ENCODE measurements at regions not wholly inside any gene's neighbourhood (a gene's known extent, or its start where the extent isn't known, plus 50 kb on each side); places are given as distances from the start of the nearest gene placed in this dataset.
"Not testable (repeated sequence)": the region's sequence is repeated elsewhere in the genome, so short reads cannot be mapped to it uniquely, and the experiment has no call there.

DNA sequence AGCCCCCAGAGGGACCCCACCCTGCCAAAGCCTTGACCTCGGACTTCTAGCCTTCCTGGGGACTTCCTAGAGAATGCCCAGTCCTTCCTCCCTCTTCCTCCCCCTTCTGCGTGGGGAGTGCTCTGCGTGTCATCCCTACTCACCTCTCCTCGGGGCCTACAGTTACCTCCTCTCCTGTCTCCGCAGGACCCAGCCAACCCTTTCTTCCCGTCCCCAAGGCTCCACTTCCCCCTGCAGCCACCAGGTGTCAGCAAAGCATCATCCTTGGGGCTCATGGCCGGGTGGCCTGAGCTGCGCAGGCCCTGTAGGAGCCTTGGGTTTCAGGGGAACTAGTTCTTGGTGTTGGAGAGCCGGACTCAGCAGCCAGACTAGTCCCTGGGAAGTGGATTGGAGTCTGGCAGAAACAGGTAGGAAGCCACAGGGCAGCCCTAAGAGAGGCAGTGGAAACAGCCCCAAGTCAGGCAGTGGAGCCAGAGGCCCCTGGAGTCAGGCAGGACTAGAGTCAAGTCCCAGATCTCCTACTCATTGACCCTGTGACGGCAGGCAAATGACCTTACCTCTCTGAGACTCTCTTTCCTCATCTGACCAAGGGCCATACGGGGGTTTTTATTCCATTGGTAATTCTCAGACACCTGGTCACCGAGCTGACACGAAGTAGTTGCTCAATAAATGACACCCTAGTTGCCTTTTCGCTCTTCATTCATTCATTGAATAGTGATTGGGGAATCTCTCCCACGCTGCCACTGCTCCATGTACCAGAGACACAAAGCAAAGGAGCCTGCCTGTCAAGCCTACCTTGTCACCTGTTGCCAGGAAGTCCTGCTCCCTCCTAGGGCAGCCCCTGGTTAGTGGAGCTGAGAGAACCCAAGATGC lies 101.8 kb upstream of the GRK3 start:
- peak; percentile 80 for DNase-seq

DNA sequence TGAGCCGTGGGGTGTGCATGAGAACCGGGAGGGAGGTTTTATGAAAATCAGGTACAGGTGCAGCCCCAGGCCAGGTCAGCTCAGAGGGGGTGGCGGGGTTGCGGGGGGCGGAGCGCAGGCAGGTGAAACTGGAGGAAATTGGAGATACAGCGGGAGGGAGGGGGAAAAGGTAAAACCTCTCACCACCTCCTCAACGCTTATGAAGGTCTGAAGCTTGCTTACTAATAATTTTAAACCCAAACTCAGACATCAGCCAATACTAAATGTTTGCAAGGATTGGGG lies 101.2 kb upstream of the GRK3 start:
- DNase-seq = not testable (repeated sequence)

DNA sequence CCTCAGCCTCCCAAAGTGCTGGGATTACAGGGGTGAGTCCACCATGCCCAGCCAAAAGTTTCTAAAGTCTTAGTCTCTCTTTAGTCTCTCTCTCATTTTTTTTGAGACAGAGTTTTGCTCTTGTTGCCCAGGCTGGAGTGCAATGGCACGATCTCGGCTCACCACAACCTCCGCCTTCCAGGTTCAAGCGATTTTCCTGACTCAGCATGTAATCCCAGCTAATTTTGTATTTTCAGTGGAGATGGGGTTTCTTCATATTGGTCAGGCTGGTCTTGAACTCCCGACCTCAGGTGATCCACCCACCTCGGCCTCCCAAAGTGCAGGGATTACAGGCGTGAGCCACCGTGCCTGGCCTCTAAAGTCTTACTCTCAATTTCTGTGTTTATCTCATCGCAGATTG lies 100.1 kb upstream of the GRK3 start:
- not testable (repeated sequence) for DNase-seq

DNA sequence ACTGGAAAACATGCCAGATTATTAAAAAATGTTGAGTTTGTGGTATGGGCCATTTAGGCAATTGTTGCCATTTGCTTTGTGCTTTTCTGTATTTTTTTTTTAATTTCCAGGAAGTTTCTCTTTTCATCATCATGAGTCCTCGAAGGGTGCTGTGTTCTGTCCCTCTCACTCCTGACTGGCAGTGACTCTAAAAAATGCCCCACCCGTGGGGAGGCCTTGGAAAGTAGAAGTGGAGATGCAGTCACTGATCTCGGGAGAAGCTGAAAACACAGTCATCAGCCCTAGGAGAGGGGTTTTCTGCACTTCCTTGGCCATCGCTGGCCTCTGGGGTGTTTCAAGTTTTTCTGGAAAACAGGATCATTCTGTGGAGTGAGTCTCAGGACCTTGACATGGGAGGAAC lies 98.5 kb upstream of the GRK3 start:
- no peak for DNase-seq

DNA sequence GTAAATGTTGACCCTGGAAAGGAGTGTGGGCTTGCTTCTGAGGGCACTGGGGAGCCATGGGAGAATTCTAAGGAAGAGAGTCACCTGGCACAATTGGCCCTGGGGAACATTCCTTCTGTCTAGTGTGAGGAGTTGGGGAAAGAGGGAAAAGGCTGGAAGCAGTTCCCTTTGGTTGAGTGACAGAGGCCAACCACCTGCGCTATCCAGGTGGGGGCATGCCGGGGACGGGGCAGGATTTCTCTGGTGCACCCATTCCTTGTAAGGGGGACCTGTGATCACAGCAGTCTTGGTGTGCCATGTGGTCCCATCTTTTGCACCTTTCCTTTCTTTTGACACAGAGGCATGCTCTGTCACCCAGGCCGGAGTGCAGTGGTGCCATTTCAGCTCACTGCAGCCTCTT lies 92.1 kb upstream of the GRK3 start:
- DNase-seq = no peak

DNA sequence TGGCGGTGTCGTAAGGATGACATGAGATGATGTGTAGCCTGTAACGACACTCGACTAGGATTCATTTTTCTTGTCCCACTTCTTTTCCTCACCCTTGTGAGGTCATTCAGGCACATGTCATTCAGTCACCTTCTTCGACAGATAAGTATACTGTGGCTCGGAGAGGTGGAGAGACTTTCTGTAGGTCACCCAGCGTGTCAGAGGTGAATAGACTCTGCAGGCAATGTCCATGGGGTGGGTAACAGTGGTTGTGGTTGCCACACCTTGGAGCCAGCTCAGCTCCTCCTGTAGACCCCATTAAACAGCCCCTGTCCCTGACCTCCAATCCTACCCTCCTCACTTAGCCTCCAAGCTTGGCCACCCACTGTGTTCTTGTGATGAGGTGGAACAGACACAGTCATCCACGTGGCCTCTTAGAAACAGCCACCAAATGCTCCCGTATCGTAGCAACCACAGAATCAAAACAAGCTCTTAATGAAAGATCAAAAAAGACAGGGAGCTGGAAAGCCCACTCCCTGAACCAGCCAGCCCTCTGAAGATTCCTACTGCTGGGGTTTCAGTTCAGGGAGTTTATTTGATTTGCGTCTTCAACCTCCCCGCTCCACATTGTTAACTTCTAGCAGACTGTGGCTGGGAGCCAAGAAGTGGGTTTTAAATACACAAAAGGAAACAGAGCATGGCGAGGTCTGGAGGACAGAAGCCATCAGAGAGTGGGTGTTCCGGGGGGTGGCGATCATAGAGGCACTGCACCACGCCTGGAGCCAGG lies 89.0 kb upstream of the GRK3 start:
- no peak for DNase-seq

DNA sequence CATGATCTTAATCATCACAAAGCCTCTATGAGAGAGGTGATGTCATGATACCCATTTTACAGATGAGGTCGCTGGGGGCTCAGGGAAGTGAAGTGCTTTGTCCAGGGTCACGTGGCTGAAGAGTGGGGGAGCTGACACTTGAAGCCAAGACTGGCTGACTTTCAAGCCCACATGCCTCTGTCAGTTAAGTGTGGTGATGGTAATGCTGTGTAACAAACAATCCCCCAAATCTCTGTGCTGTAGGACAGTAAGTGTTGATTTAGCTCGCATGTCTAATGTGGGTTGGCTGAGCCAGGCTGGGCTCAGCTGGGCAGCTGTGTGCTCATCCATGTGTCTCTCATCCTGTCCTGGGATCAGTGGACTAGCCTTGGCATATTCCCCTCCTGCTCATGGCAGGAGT lies 87.1 kb upstream of the GRK3 start:
- DNase-seq = no peak

DNA sequence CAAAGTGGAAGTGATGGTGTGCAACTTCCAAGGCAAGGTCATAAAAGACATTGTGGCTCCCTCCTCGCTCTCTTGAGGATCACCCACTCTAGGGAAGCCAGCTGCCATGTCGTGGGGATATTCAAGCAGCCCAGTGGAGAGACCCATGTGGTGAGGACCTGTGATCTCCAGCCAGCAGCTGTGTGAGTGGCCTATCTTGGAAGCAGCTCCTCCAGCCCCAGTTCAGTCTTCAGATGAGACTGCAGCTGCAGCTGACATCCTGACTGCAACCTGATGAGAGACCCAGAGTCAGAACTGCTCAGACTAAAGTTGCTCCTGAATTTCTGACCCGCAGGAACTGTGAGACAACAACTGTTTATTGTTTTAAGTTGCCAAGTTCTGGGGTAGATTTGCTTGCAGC lies 86.4 kb upstream of the GRK3 start:
- no peak for DNase-seq

DNA sequence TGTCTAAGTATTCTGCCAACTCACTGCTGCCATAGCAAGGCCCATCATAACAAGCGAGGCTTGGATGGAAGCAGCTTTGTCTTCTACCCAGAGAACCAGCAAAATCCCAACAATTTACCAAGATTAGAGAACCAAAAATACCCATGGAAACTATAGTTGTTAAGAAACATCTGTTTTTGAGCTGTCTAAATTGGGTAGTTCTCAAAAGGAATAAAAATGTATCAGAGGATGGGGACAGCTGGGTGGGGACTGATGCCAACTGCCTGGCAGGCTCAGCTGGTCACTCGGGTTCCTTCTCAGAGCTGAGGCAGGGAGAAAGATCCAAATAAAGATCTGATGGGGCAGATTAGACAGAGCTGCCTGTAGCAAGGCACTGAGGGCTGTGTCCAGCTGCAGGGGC lies 85.9 kb upstream of the GRK3 start:
- DNase-seq = no peak

DNA sequence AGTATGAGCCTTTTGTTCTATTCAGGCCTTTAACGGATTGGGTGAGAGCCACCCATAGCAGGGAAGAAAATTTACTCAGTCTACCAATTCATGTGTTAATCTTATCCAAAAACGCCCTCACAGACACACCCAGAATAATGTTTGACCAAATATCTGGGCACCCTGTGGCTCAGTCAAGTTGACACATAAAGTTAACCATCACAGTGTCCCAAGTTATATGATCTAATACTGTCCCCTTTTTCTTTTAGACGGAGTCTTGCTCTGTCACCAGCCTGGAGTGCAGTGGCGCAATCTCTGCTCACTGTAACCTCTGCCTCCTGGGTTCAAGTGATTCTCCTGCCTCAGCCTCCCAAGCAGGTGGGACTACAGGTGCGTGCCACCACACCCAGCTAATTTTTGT lies 83.6 kb upstream of the GRK3 start:
- not testable (repeated sequence) for DNase-seq

DNA sequence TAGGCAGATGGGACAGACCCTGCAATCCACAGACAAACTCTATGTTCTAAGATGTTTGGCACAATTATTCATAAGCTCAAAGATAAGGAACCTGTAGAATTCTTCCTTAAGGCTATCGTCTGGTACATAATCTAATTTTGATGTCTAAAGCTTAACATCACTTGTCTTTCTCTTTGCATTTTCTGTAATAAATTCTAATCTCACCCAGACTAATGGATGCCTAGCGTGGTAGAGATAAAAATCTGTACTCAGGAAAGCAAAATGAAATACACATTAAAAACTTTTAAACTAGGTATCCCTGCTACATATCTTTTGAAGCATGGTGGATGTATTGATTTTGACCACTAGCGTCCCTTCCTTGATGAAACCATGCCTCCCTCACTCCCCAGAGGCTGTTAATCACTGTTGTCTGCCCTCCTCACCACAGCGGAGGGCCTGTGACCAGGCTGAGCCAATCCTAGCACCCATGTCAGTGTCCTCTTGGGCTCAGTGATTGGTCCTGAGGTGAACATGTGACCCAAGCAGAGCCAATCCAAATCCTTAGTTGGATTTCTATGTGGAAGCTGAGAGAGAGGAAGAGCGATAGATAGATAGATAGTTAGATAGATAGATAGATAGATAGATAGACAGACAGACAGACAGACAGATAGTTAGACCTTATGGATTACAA lies 82.2 kb upstream of the GRK3 start:
- no peak for DNase-seq

DNA sequence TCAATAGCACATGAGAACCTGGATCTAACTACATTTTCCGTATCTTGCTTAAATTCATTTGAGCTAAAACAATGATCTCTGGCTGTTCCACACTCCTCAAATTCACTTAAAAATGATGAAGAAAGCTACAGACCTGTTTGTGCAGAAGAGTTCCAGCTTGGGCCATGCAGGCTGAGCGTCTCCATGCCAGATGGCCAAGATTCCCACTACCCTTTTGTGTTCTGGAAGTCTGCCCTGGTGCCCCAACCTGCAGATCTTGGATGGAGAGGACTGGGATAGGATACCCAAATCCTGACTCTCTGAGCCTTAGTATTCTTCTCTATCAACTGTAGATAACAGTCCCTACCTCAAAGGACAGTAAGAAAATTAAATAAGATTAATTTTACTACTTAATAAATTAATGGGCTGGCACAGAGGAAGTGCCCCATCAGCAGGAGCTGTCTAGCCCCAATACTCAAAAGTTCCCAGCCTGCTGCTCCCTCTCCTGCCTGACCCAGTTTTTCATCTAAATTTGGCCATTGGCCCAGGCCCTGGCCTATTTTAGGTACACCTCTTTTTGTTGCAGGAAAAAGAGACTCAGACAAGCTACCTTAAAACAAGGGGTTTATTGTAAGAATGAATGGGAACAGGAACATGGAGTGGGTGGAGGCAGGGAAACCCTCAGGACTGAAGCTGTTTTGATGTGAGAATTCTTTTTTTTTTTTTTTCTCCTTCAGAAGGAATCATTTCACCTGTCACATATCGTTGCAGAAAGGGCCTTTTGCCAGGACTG lies 81.4 kb upstream of the GRK3 start:
- no peak for DNase-seq

DNA sequence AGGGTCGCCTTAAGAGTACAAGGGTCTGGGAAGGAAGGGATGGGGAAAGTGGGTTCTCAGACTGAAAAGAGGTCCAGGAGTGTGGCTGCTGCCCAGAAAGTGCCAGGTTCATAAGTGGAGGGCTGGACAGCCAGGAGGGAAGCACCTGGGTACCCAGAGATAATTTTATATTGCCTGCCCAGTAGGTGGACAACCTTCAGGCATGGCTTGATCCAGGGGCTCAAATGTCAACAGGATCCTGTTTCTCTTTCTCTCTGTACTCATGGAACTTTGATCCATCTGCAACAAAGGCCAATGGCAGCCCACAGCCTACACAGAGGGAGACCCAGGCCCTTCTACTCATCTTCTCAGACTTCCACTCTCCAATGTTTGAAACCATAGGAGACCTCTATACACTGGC lies 80.5 kb upstream of the GRK3 start:
- DNase-seq = no peak

DNA sequence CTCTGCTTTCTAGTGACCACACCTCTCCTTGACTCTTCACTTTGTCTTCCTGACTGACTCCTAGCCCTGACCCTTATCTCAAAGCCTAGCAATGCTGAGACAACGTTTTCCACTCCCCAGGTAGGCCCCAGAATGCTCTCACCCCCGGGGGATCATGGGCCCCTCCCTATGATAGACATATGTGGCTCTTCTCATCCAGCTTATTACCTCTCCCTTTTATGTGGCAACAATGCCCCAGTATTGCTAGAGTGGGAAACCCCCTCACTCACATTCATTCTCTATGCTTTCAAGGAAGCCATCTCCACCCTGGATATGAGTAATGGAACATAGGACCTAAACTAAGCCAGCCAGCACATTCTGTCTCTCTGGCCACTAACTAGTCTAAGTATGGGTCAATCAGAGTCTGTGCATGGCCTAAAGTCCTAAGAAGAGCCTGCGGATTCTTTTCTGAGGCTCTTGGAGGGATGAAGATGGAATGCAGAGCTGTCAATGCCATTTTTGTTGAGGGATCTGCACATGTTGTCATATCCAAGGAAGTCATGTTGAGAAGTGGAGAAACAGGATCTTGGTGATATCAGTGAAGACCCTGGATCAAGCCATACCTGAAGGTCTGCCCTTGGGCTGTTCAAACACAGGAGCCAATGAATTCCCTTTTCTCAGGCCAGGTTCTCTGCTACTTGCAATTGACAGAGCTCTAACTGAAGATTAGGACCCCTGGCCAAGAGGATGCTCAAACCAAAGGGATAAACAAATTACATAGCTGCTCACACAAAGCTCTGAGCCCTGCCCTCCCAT lies 79.8 kb upstream of the GRK3 start:
- no peak for DNase-seq

DNA sequence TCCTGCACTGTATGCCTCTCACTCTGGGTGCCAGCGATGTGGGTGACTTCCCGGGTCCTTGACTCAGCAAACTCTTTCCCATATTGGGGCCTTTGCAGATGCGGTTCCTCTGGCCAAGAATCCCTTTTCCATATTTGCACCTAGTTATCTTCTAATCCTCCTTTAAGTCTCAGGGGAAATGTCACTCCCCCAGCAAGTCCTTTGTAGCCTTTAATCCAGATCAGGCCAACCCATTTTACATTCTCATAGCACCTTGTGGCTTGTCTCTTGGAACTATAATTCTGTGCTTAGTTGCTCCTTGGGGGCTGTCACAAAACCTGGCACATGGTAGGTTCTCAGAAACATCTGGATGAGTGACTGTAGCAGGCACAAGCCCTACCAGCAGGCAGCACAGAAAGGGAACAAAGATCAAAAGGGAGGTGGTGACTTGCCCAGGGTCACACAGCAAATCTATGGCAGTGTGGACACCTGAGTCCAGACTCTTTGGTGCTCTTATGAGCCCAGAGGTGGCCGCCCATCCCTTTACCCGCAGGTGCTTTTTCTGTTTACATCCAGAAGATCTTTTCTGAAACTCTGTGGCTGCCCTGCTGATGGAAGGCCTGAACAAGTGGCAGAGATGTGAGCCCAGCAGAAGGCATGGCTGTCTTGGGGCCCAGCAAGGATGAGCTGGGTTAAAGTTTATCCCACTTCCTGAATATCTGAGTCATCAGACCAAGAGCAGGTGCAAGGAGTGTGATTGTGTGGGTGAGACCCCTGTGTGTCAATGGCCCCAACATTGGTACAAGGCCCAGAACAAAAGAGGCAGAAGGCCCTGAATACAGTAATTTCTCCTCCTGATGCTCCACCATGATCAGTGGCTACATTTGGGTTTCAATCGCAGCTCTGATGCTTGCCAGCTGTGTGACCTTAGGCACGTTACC lies 78.6 kb upstream of the GRK3 start:
- DNase-seq = no peak

DNA sequence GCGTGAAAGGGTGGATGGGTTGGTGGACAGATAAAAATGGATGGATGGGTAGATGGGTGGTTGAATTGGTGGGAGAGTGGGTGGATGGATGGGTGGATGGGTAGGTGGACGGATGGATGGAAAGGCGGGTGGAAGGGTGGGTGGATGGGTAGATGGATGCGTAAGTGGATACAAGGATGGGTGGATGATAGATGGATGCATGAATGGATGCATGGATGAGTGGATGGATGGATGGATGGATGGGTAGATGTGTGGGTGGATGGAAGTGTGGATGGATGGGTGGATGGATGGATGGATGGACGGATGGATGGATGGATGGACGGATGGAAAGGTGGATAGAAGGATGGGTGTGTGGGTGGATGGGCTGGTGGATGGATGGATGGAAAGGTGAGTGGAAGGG lies 77.0 kb upstream of the GRK3 start:
- no peak for DNase-seq

DNA sequence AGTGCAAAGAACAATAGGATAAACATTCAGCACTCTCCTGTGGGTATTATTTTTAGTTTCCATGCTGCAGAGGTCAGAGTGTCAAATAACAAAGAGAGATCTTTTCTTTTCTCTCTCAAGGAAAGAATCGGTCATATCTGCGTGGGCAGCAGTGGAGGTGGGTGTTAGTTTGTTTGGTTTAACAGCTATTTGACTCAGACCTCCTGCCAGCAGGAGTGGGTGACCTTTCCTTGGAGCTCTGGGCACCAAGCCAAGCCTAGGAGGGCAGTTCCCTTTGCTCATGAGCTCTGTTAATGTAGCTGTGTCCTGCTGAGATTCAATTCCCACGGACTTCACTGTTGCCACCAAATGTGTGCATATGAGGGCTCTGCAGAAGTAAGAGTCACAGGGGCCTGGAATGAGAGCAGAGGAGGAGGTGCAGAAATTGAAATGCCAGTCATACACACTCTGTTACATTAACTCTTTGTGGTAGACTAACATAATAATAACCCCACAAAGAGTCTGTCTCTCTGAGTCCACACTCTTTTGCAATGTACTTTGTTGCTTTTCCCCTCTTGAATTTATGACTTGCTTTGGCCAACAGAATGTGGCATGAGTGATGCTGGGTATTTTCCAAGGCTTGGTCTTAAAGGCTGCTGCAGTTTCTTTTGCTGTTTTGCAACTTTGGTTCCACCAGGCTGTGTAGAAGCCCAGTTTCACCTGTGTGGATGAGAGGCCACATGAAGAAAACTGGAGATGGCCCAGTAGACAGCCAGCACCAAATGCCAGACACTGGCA lies 76.0 kb upstream of the GRK3 start:
- DNase-seq = peak; percentile 12

DNA sequence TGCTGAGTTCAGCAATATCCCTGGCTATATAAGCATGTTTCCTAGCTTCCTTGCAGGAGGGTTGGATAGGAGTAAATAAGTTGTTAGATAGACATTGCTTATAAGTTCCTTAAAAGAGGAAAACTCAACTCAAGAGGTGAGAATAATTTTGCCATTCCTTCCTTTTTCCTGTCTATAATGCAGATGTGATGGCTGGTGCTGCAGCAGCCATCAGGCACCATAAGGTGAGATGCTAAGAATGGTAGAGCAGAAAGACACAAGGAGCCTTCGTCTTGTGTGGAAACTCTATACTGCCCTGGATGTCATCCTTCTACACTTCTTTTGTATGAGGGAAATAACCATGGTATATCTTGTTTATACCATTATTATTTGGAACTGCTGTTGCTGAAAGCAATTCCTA lies 74.5 kb upstream of the GRK3 start:
- no peak for DNase-seq

DNA sequence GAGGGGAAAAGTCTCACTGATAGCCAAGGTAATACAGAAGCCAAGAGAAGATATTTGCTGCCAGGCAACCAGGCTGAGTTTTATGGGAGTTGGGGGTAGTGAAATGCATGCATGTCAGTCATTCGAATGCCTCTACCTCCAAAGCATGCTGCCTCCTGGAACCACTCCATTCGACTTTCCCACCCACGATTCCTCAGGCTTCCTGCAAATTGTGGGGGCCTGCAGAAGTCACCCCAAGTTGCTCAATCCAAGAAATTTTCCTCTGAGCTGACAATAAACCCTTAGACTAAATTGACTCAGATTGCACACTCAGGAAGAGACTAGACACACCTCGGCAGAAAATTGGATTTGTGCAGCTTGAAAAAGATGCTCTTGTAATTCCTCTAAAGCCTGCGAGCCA lies 73.6 kb upstream of the GRK3 start:
- DNase-seq = no peak

DNA sequence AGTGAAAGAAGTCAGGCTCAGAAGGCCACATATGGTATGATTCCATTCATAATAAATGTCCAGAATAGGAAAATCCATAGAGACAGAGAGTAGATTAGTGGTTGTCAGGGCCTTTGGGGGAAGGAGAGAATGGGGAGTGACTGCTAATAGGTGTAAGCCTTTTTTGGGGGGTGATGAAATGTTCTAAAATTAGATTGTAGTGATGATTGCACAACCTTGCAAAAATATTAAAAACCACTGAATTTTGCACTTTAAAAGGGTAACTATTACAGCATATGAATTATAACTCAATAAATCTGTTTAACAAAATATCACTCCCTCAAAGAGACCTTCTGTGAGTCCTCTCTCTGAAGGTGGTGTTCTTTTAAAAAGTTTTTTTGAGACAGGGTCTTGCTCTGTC lies 72.3 kb upstream of the GRK3 start:
- no peak for DNase-seq
